OCI-LY3 (cell line): ENCODE measurements at regions not wholly inside any gene's neighbourhood (a gene's known extent, or its start where the extent isn't known, plus 50 kb on each side); places are given as distances from the start of the nearest gene placed in this dataset.

Experiments used
- CTCF ChIP-seq: fragments of 200-600, 300-600 bp; sonication (generic); IDR thresholded peaks from 2 replicates; pipeline ENCODE4 v1.5.1; 2014; ENCODE audit warnings: antibody characterized with exemption, low read length, low read depth
- EZH2phosphoT487 ChIP-seq: fragments of 200-600 bp; shearing (Covaris generic); IDR thresholded peaks from 2 replicates; pipeline ENCODE4 v1.6.1; 2018; ENCODE audit warnings: antibody characterized with exemption, mixed run types, low read depth

GRCh38 chr13:57799624-57800023 lies 168.1 kb downstream of the PCDH17 start:
- no peak for TF ChIP-seq CTCF
- TF ChIP-seq EZH2phosphoT487: no peak
